Suppressor macrophage treated with lipopolysaccharide for 1 hour (primary cell): ENCODE measurements at regions not wholly inside any gene's neighbourhood (a gene's known extent, or its start where the extent isn't known, plus 50 kb on each side); places are given as distances from the start of the nearest gene placed in this dataset.
"Not testable (repeated sequence)": the region's sequence is repeated elsewhere in the genome, so short reads cannot be mapped to it uniquely, and the experiment has no call there.

ENCODE experiments used
- DNase-seq, 3 donors: peaks; one replicate each; pipeline ENCODE4 v3.0.0-alpha.2; 2020 to 2022

GRCh38 chr10:20652424-20652823 is 244.7 kb downstream of the NEBL start:
- not testable (repeated sequence) for DNase-seq

- no peak for DNase-seq
Observed at GRCh38 chr10:20648263-20648874, 248.7 kb downstream of the NEBL start.

GRCh38 chr10:20647756-20648155 is 249.4 kb downstream of the NEBL start:
- DNase-seq: no peak

- DNase-seq: no peak
Observed at GRCh38 chr10:20644421-20644820, 252.7 kb downstream of the NEBL start.

- no peak for DNase-seq
Observed at GRCh38 chr10:20641605-20642004, 255.5 kb downstream of the NEBL start.

GRCh38 chr10:20635570-20635969 is 261.5 kb downstream of the NEBL start:
- DNase-seq: no peak

GRCh38 chr10:20634839-20635238 is 262.3 kb downstream of the NEBL start:
- no peak for DNase-seq

- DNase-seq: no peak
Observed at GRCh38 chr10:20633714-20634113, 263.4 kb downstream of the NEBL start.

- no peak for DNase-seq
Observed at GRCh38 chr10:20632696-20633095, 264.4 kb downstream of the NEBL start.

- DNase-seq: no peak
Observed at GRCh38 chr10:20631229-20631628, 265.9 kb downstream of the NEBL start.

- no peak for DNase-seq
Observed at GRCh38 chr10:20630092-20630643, 266.9 kb downstream of the NEBL start.

- DNase-seq: no peak
Observed at GRCh38 chr10:20627946-20628507, 269.1 kb downstream of the NEBL start.

GRCh38 chr10:20627087-20627486 is 270.0 kb downstream of the NEBL start:
- DNase-seq: no peak

- DNase-seq: no peak
Observed at GRCh38 chr10:20625868-20626267, 271.2 kb downstream of the NEBL start.

GRCh38 chr10:20624642-20625041 is 272.5 kb downstream of the NEBL start:
- no peak for DNase-seq

GRCh38 chr10:20623546-20623945 is 273.6 kb downstream of the NEBL start:
- DNase-seq: no peak

GRCh38 chr10:20622531-20623211 is 274.4 kb downstream of the NEBL start:
- DNase-seq: no peak

GRCh38 chr10:20620981-20621380 is 276.1 kb downstream of the NEBL start:
- no peak for DNase-seq

GRCh38 chr10:20618011-20618547 is 279.0 kb downstream of the NEBL start:
- no peak for DNase-seq

- DNase-seq: peak; percentile 34 to 60 (median 51)
Observed at GRCh38 chr10:20616918-20617810, 279.9 kb downstream of the NEBL start.

- peak in 1 of 3 donors; percentile 6 for DNase-seq
Observed at GRCh38 chr10:20616056-20616671, 280.9 kb downstream of the NEBL start.

- DNase-seq: no peak
Observed at GRCh38 chr10:20615395-20615794, 281.7 kb downstream of the NEBL start.
